ENCODE measurements at regions not wholly inside any gene's neighbourhood (a gene's known extent, or its start where the extent isn't known, plus 50 kb on each side); places are given as distances from the start of the nearest gene placed in this dataset.

GRCh38 chr3:102747611-102748010 lies 312.8 kb downstream of the ZPLD1 start:
- no peak for DNase-seq (ENCODE audit: low read depth in 2 of 2)

- no peak for DNase-seq (ENCODE audit: low read depth in 2 of 2)
These were observed 313.8 kb downstream of the ZPLD1 start for GRCh38 chr3:102748646-102749045.

DNA sequence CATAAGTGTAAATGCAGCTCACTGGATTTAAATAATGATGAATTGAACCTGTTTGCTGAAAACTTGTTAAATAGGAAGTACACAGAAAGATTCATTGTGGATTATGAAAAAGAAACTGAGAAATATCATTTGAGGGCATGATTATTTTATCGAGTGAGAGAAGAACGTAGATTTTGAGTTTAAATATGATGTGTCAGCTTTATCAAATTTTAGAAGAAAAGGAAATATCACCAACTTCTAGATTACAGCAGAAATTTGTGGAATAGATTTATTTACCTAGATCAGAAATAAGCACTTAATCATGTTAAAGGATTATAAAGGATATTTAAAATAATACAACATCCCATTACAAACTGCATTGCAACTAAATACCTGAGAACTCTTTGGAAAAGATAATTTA lies 315.5 kb downstream of the ZPLD1 start:
- no peak for DNase-seq (ENCODE audit: low read depth in 2 of 2)

DNA sequence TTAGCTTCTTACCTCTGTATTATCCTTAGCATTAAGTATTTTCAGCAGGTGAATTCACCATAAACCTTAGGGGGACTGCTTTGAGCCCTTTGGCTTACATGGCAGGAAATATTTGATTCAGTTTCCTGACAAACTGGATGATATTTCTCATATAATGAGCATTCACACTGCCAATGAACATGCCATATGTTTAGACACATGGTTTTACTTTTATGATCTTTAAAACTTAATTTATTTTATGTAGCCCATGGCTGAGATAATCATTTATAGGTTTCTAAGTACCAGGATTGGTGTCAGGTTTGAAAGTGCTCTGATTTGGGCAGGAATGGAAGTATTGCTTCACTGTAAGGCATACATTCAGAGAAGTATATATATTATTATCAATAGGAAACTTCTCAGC lies 319.1 kb downstream of the ZPLD1 start:
- no peak for DNase-seq (ENCODE audit: low read depth in 2 of 2)

- no peak for DNase-seq (ENCODE audit: low read depth in 2 of 2)
These were observed 321.9 kb downstream of the ZPLD1 start for GRCh38 chr3:102756706-102757105.

GRCh38 chr3:102757950-102758349 lies 323.1 kb downstream of the ZPLD1 start:
- no peak for DNase-seq (ENCODE audit: low read depth in 2 of 2)

DNA sequence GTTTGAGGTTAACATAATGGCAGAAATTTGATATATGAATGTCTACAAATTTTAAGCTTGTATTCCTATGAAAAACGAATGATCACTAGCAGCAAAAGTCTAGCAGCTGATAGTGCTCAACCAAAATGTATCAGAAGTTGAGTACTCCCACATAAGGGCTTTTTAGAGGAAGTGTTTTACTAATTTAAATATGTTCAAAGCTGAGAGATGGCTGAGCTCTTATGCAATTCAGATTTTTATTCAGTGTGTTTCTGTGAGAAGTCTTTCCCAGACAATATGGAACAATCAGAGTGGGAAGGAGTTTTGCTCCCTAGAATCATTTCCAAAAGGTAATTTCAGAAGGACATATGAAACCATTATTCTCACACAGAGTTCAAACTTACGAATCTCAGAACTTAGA lies 327.0 kb downstream of the ZPLD1 start:
- no peak for DNase-seq (ENCODE audit: low read depth in 2 of 2)

DNA sequence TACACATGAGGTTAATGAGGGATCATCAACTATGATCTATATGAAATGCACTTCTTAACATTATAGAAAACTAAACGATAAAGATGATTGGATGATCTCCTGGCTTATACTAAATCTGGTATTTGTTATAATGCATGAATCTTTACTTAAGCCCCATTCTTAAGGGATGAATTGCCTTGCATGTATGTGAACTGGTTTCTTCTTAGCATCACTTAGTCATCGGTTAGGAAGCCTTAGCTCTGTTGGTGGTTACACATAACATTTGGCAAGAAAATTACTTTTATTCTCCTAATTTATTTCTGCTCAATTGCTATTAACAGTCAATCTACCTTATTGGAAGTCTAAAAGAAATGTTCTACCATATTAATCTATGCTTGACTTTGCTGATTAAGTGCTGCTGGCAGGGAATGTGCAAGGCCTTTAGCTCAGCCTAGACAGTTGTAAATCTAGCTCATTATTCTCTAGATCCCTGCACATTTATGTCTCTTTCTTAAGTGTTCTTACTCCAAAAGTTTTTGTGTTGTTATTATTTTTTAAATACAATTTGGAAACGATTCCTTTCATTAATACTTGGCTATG lies 356.0 kb downstream of the ZPLD1 start:
- no peak for DNase-seq (ENCODE audit: low read depth in 2 of 2)

DNA sequence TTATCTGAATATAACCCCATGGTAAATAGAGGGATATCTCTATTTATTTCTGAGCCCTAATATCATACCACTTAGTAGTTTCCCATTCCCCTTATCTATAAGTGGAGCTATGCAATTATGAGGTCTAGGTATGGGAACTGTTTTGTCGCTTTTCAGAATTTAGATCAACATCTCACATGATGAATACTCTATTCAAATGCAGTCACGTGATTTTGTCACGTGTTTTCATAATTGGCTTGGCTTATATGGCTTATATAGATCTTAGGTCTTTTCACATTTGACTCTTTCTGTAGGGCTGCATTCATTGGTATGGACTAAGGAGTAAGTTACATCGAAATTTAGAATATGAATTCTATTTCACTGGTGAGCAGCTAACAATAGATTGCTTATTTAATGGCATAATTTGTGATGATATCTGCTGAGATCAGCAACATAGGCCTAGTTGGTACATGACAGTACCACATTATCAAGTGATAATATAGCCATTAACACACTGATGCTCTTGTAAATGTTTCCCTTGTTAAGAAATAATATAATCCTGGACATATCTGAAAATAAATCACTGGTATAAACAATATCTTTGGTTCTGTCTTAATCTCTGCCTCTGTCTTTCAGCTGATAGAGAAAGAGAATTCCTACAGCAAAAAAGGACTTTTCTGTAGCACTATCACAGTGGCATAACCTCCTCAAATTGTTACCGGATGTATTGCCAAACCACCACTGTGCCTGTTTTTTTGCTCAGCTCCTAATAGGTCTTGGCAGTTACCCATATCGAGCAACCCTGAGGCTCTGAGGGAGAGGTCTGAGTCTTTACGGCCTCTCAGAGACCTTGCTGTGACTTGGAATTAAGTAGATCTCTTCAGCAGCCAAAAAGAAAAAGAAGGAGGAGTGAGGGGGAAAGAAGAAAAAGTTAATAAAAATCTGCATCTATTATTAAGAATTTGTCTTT lies 357.1 kb downstream of the ZPLD1 start:
- no peak for DNase-seq (ENCODE audit: low read depth in 2 of 2)

- no peak for DNase-seq (ENCODE audit: low read depth in 2 of 2)
These were observed 362.0 kb downstream of the ZPLD1 start for GRCh38 chr3:102796804-102797203.

- no peak for DNase-seq (ENCODE audit: low read depth in 2 of 2)
These were observed 368.1 kb downstream of the ZPLD1 start for GRCh38 chr3:102802819-102803420.

GRCh38 chr3:102810937-102811336 lies 376.1 kb downstream of the ZPLD1 start:
- DNase-seq (ENCODE audit: low read depth in 2 of 2): no peak

DNA sequence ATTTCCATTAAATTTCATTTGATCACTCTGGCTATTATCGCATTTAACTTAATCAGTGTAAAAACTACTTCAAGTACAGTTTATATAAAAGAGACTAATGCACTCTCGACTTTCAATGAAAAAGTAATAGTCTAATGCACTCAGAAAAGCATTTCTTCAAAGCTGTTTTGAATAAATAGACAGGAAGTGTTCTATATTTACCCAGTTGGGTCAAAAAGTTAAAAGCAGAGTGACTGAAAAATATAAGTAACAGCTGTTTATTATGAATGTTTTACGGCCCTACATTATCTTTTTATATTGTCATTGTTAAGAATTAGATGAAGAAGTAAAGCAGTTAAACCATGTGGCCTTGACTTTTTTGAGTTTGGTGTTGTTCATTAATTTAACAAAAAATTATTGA lies 391.8 kb downstream of the ZPLD1 start:
- no peak for DNase-seq (ENCODE audit: low read depth in 2 of 2)

DNA sequence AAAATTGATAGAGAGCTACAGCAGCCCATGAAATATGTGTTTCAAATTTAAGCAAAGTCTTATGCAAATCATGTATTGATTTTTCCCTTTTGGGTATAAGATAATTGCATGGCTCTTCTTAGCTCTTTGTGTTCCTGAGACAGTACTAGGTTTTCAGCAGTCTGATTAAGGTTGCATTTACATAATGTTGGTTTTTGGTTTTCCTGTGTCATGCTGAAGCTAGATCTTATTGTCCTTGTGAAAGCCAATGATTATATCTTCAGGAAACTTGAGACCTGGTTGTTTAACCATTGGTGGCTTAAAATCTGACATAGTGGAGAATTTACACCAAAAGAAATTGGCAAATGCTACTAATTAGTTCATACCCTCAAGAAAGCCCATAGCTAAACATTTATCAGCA lies 392.6 kb downstream of the ZPLD1 start:
- no peak for DNase-seq (ENCODE audit: low read depth in 2 of 2)

DNA sequence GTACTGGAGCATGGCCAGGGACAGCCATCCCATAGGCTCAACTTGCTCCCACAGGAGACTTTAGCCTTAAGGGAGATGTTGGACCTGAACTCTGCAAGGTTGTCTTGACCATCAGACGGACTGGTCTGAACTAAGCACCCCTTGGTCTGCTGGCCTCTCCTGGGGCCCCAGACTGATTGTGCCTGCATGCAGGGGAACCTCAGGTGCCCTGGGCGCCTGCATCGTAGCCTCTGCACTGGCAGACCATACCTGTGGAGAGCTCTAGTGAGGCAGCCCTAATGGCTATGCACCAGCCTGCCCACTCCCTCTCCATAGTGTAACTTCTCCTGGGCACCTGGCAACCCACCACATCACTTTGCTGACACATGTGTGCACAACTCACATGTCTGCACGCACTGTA lies 395.6 kb downstream of the ZPLD1 start:
- no peak for DNase-seq (ENCODE audit: low read depth in 2 of 2)

DNA sequence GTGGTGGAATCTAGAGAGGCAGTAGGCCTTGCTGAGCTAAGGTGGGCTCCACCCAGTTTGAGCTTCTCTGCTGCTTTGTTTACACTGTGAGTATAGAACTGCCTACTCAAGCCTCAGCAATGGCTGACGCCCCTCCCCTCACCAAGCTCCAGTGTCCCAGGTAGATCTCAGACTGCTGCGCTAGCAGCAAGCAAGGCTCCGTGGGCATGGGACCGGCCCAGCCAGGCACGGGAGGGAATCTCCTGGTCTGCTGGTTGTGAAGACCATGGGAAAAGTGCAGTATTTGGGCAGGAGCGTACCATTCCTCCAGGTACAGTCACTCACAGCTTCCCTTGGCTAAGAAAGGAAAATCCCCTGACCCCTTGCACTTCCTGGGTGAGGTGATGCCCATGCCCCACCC lies 407.1 kb downstream of the ZPLD1 start:
- no peak for DNase-seq (ENCODE audit: low read depth in 2 of 2)

DNA sequence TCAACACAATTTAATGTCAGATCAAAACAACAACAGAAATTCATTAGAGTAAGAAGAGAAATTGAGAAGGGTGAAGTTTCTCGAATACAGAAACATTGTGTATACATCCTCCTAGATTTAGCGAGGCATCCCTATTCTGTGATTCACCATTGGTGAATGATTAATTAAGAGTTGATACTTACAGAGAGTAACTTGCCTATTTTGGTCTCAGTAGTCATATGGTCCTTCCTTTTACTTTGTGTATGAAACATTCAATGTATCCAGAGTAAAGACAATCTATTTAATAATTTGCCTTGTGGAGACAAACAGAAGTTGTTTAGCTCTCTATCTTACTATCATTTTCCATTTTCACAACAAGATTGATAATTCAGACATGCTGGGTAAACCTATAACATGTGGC lies 432.0 kb downstream of the ZPLD1 start:
- no peak for DNase-seq (ENCODE audit: low read depth in 2 of 2)

DNA sequence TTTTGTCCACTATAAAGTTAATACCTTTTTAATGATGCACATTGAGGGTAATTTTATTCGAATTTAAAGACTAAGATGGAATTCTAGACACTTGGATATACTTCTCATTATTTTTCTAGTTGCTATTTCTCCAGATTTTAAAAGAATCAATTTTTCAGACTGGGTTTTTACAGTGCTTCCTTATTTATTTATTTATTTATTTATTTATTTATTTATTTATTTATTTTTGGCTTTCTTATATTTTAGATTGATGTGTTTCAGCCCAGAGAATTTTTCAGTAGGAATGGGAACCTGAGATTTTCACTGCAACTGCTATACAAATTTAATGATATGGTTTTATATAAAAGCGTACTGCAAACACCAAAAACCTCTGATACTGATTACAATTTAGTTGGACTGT lies 448.7 kb downstream of the ZPLD1 start:
- no peak for DNase-seq (ENCODE audit: low read depth in 2 of 2)

- no peak for DNase-seq (ENCODE audit: low read depth in 2 of 2)
These were observed 450.5 kb downstream of the ZPLD1 start for GRCh38 chr3:102885289-102885688.

DNA sequence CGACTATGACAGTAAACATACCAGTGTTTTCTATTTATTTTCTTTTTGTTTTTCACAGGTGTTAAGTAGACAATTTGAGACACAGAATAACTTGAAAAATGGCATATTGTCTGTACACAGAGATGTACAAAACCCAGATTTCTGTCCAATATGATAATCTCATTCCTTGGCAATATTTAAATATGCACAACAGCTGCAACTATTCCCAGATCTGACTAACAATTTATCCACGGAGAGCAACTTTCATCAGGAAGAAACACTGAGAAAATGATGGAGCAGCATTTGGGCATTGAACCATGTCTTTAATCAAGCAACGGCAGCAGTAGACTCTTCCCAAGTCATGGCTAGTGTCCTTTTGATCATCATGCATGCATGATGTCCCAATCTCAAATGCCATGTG lies 452.6 kb downstream of the ZPLD1 start:
- no peak for DNase-seq (ENCODE audit: low read depth in 2 of 2)

GRCh38 chr3:102896851-102897621 lies 462.2 kb downstream of the ZPLD1 start:
- DNase-seq (ENCODE audit: low read depth in 2 of 2): no peak

- DNase-seq (ENCODE audit: low read depth in 2 of 2): no peak
These were observed 469.8 kb downstream of the ZPLD1 start for GRCh38 chr3:102904629-102905028.

All from dermis microvascular lymphatic vessel endothelial cell (primary cell).